Trophoblast cell (in vitro differentiated cells and primary cell): ENCODE measurements at regions not wholly inside any gene's neighbourhood (a gene's known extent, or its start where the extent isn't known, plus 50 kb on each side); places are given as distances from the start of the nearest gene placed in this dataset.

Source experiments
- DNase-seq, 2 donors: peaks; one replicate each; pipeline ENCODE4 v3.0.0-alpha.2; 2016
- H2AFZ ChIP-seq: 2 replicates; pipeline ENCODE4 v1.6.1; 2013; ENCODE audit warnings: low read length, moderate library complexity, mild to moderate bottlenecking; ENCODE audit not compliant: insufficient read depth, poor library complexity
- H2AK5ac ChIP-seq: 2 replicates; pipeline ENCODE4 v1.6.1; 2013; ENCODE audit warnings: mild to moderate bottlenecking, low read length
- H2BK120ac ChIP-seq: 2 replicates; pipeline ENCODE4 v1.6.1; 2013; ENCODE audit warnings: low read length, mild to moderate bottlenecking, moderate library complexity; ENCODE audit not compliant: insufficient read depth, poor library complexity
- H2BK12ac ChIP-seq: 2 replicates; pipeline ENCODE4 v1.6.1; 2013; ENCODE audit warnings: mild to moderate bottlenecking, low read length, moderate library complexity
- H2BK5ac ChIP-seq: 2 replicates; pipeline ENCODE4 v1.6.1; 2013; ENCODE audit warnings: low read length, low read depth, moderate library complexity, mild to moderate bottlenecking; ENCODE audit not compliant: poor library complexity
- H3K14ac ChIP-seq: 2 replicates; pipeline ENCODE4 v1.6.1; 2013; ENCODE audit warnings: mild to moderate bottlenecking, low read length
- H3K18ac ChIP-seq: 2 replicates; pipeline ENCODE4 v1.6.1; 2013; ENCODE audit warnings: mild to moderate bottlenecking, low read length
- H3K23ac ChIP-seq: 2 replicates; pipeline ENCODE4 v1.6.1; 2013; ENCODE audit warnings: low read length
- H3K27ac ChIP-seq: 2 replicates; pipeline ENCODE4 v1.5.1; 2013; ENCODE audit warnings: low read depth, mild to moderate bottlenecking, inconsistent platforms, low read length, moderate library complexity
- H3K27me3 ChIP-seq: 2 replicates; pipeline ENCODE4 v1.6.1; 2013; ENCODE audit warnings: inconsistent platforms, mild to moderate bottlenecking, low read length, moderate library complexity; ENCODE audit not compliant: insufficient read depth
- H3K36me3 ChIP-seq, 2 experiments: 1 replicate in 1 of 2; 2 replicates in 1 of 2; pipeline ENCODE4 v1.6.1; 2013; ENCODE audit warnings: low read length in 2 of 2, mild to moderate bottlenecking in 2 of 2, moderate library complexity in 1 of 2; ENCODE audit not compliant: insufficient read depth in 2 of 2, control insufficient read depth in 1 of 2
- H3K4ac ChIP-seq: 2 replicates; pipeline ENCODE4 v1.6.1; 2013; ENCODE audit warnings: low read depth, mild to moderate bottlenecking, low read length, moderate library complexity
- H3K4me1 ChIP-seq, 2 experiments: 1 replicate in 1 of 2; 2 replicates in 1 of 2; pipeline ENCODE4 v1.6.1; 2013; ENCODE audit warnings: low read length in 2 of 2, mild to moderate bottlenecking in 2 of 2, moderate library complexity in 1 of 2; ENCODE audit not compliant: insufficient read depth in 2 of 2, control insufficient read depth in 1 of 2
- H3K4me2 ChIP-seq: 2 replicates; pipeline ENCODE4 v1.6.1; 2013; ENCODE audit warnings: inconsistent platforms, mild to moderate bottlenecking, low read length, moderate library complexity
- H3K4me3 ChIP-seq: 2 replicates; pipeline ENCODE4 v1.5.1; 2013; ENCODE audit warnings: mild to moderate bottlenecking, low read depth, low read length, inconsistent platforms
- H3K79me1 ChIP-seq: one replicate; pipeline ENCODE4 v1.6.1; 2013; ENCODE audit warnings: low read length
- H3K79me2 ChIP-seq: 2 replicates; pipeline ENCODE4 v1.6.1; 2013; ENCODE audit warnings: low read length, mild to moderate bottlenecking; ENCODE audit not compliant: control insufficient read depth, insufficient read depth, poor library complexity
- H3K9ac ChIP-seq: 2 replicates; pipeline ENCODE4 v1.6.1; 2013; ENCODE audit warnings: mild to moderate bottlenecking, low read length
- H3K9me3 ChIP-seq: 2 replicates; pipeline ENCODE4 v1.6.1; 2013; ENCODE audit warnings: low read depth, mild to moderate bottlenecking, control low read depth, inconsistent platforms, low read length; ENCODE audit not compliant: insufficient read depth
- H4K12ac ChIP-seq: 2 replicates; pipeline ENCODE4 v1.6.1; 2013; ENCODE audit warnings: low read depth, mild to moderate bottlenecking, low read length, moderate library complexity
- H4K8ac ChIP-seq: 2 replicates; pipeline ENCODE4 v1.6.1; 2013; ENCODE audit warnings: low read depth, mild to moderate bottlenecking, low read length, moderate library complexity
- H4K91ac ChIP-seq: one replicate; pipeline ENCODE4 v1.6.1; 2013; ENCODE audit warnings: low read depth, mild to moderate bottlenecking, low read length, moderate library complexity
- WGBS: extraction: QIAGEN DNeasy Blood & Tissue Kit; methylation state at CpG from one replicate; pipeline ENCODE4 v1.1.7; 2013; ENCODE audit warnings: missing lambda C conversion rate; ENCODE audit not compliant: insufficient read length, insufficient coverage; ENCODE audit errors: extremely low coverage; 5-methylcytosine and 5-hydroxymethylcytosine counted together

GRCh38 chr5:174410716-174411478, 313.5 kb upstream of the MSX2 start:
- Histone ChIP-seq H2BK120ac (peak overlapping the region; percentile 93), H4K91ac (peak overlapping the region; percentile 56), H2BK5ac (peak overlapping the region; percentile 3), H3K4ac (no peak overlapping the region), H3K27me3 (no peaks in the 10 kb centered on the region), H3K27ac (peak overlapping the region; percentile 63), H4K12ac (no peak overlapping the region), H3K4me1 (peaks cover 5 to 23% of the 10 kb centered on the region in 2 experiments), H3K4me2 (no peak overlapping the region), H3K18ac (no peak overlapping the region), H3K9ac (no peak overlapping the region), H2BK12ac (peak overlapping the region; percentile 95), H3K23ac (no peak overlapping the region), H3K36me3 (no peaks in the 10 kb centered on the region), H3K79me2 (peaks cover 1% of the 10 kb centered on the region), H3K79me1 (peaks cover 25% of the 10 kb centered on the region), H2AK5ac (no peak overlapping the region), H4K8ac (no peak overlapping the region), H3K9me3 (no peaks in the 10 kb centered on the region), H3K14ac (no peak overlapping the region), H2AFZ (no peak overlapping the region), H3K4me3 (no peak overlapping the region)
- WGBS: no CpG with 5 or more reads among the region's 12 CpGs
- no peak for DNase-seq

GRCh38 chr5:174411479-174411819, 312.9 kb upstream of the MSX2 start:
- Histone ChIP-seq H3K4me1 (peaks cover 5 to 27% of the 10 kb centered on the region in 2 experiments), H4K12ac (no peak overlapping the region), H4K8ac (no peak overlapping the region), H2BK5ac (peak overlapping the region; percentile 72), H3K18ac (no peak overlapping the region), H3K79me1 (peaks cover 30% of the 10 kb centered on the region), H2AFZ (no peak overlapping the region), H3K27me3 (no peaks in the 10 kb centered on the region), H3K79me2 (peaks cover 1% of the 10 kb centered on the region), H3K9ac (no peak overlapping the region), H2AK5ac (no peak overlapping the region), H3K27ac (peak overlapping the region; percentile 73), H3K23ac (no peak overlapping the region), H2BK120ac (no peak overlapping the region), H4K91ac (peak overlapping the region; percentile 41), H3K4me3 (no peak overlapping the region), H3K4ac (no peak overlapping the region), H2BK12ac (peak overlapping the region; percentile 50), H3K36me3 (no peaks in the 10 kb centered on the region), H3K4me2 (no peak overlapping the region), H3K14ac (no peak overlapping the region), H3K9me3 (no peaks in the 10 kb centered on the region)
- no CpG with 5 or more reads among the region's 4 CpGs for WGBS
- no peak for DNase-seq

DNA sequence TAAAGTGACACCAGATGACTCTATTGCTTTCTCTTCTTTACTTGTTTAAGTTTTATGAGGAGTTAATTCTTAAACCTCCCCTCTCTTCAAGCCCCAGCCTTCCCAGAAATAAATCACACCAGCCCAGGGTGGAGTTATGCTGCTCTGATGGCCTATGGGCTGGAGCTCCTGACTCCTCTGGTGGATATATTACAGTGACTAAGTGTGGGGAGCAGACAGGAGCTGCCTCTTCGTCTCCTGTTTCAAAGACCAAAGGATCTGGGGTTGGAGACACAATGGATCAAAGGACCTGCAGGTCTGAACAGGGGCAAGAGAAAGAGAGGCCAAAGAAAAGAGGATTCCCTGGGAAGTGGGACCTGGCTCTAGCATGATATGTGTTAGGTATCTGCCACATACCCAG, 312.0 kb upstream of the MSX2 start:
- no peak overlapping the region for H3K9ac ChIP-seq
- H3K14ac ChIP-seq: peak overlapping the region; percentile 62
- H2AFZ ChIP-seq: no peak overlapping the region
- H3K23ac ChIP-seq: no peak overlapping the region
- peaks cover 36% of the 10 kb centered on the region for H3K79me1 ChIP-seq
- H4K8ac ChIP-seq: peak overlapping the region; percentile 8
- no peak overlapping the region for H4K12ac ChIP-seq
- H3K4ac ChIP-seq: no peak overlapping the region
- H4K91ac ChIP-seq: peak overlapping the region; percentile 89
- H3K4me1 ChIP-seq: peaks cover 5 to 31% of the 10 kb centered on the region in 2 experiments
- no peak overlapping the region for H3K4me2 ChIP-seq
- WGBS: no CpG with 5 or more reads among the region's 1 CpG
- H2BK5ac ChIP-seq: peak overlapping the region; percentile 77
- no peak for DNase-seq
- H3K27me3 ChIP-seq: no peaks in the 10 kb centered on the region
- H2AK5ac ChIP-seq: peak overlapping the region; percentile 44
- no peaks in the 10 kb centered on the region for H3K36me3 ChIP-seq
- peak overlapping the region; percentile 87 for H2BK12ac ChIP-seq
- H3K4me3 ChIP-seq: no peak overlapping the region
- no peaks in the 10 kb centered on the region for H3K9me3 ChIP-seq
- peak overlapping the region; percentile 52 for H3K18ac ChIP-seq
- H3K27ac ChIP-seq: peak overlapping the region; percentile 73
- peaks cover 1% of the 10 kb centered on the region for H3K79me2 ChIP-seq
- peak overlapping the region; percentile 82 for H2BK120ac ChIP-seq

DNA sequence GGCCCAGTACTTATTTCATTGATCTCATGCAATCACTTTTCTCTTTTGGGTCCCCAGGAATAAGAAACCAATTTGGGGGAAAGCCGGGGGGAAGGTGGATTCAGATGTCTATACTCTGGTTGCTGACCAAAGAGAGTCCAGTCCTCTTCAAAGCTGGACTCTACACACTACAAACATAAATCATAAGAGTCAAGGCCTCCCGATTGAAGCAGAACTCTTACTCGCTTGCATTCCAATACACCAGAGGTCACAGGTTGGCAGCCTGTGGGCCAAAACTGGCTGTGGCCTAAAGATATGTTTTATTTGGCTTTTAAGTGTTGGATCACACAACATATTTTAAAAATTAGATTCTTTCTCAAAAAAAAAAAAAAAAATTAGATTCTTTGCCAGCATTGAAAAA, 311.4 kb upstream of the MSX2 start:
- Histone ChIP-seq H3K4me2 (no peak overlapping the region), H3K18ac (no peak overlapping the region), H2BK5ac (peak overlapping the region; percentile 50), H3K79me2 (peaks cover 4% of the 10 kb centered on the region), H3K79me1 (peaks cover 41% of the 10 kb centered on the region), H4K8ac (no peak overlapping the region), H2BK120ac (peak overlapping the region; percentile 54), H3K23ac (no peak overlapping the region), H3K27ac (peak overlapping the region; percentile 73), H2BK12ac (peak overlapping the region; percentile 6), H3K14ac (no peak overlapping the region), H2AFZ (no peak overlapping the region), H4K12ac (no peak overlapping the region), H3K4me1 (peaks cover 7 to 34% of the 10 kb centered on the region in 2 experiments), H2AK5ac (no peak overlapping the region), H3K9me3 (no peaks in the 10 kb centered on the region), H3K27me3 (no peaks in the 10 kb centered on the region), H4K91ac (peak overlapping the region; percentile 51), H3K4ac (no peak overlapping the region), H3K9ac (no peak overlapping the region), H3K36me3 (no peaks in the 10 kb centered on the region), H3K4me3 (no peak overlapping the region)
- no peak for DNase-seq
- no CpG with 5 or more reads among the region's 3 CpGs for WGBS
